Urothelium cell line (cell line): ENCODE measurements at regions not wholly inside any gene's neighbourhood (a gene's known extent, or its start where the extent isn't known, plus 50 kb on each side); places are given as distances from the start of the nearest gene placed in this dataset.
A peak's percentile ranks its signal among the peaks of the same experiment; 100 is the strongest.

ENCODE experiments used
- DNase-seq: peaks from one replicate; pipeline ENCODE4 v3.0.0; 2011; ENCODE audit warnings: low spot score, mixed read lengths
- FAIRE-seq: peaks from 2 replicates; lab custom pipeline; 2011; peaks lifted over from hg19 to GRCh38; lab: Jason Lieb, UNC

- no peak for FAIRE-seq
- DNase-seq = no peak
Measured at GRCh38 chr4:151921386-151921785, 160.6 kb upstream of the GATB start.

DNA sequence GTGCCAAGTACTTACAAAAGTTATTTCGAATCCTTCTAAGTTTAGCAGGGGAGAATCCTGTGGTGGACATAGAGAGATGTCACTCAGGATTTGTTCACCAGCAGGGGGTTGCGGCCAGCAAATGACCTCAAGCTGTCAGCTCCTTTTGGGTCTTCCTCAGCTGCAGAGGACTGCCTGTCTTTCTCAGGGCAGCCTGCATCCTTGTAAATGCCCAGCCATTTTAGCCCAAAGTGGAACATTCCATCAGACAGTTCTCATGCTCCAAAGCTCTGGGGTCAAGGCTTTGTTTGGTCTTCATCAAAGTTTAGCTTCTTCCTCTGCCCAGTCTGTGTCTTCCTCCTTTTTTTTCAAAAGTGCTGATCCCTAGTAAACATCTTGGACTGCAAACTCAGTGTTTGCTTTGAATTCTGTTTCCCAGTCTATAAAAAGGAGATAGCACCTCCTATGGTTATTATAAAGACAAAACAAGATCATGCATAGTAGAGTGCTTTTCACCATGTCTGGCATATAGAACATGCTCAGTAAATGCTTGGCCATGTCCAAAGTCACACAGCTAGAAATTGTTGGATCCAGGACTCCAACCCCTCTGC lies 156.4 kb upstream of the GATB start:
- FAIRE-seq (no peak), DNase-seq (no peak)

GRCh38 chr4:151912632-151913031 lies 151.8 kb upstream of the GATB start:
- FAIRE-seq = no peak
- no peak for DNase-seq

- DNase-seq = no peak
- no peak for FAIRE-seq
Measured at GRCh38 chr4:151911970-151912369, 151.2 kb upstream of the GATB start.

DNA sequence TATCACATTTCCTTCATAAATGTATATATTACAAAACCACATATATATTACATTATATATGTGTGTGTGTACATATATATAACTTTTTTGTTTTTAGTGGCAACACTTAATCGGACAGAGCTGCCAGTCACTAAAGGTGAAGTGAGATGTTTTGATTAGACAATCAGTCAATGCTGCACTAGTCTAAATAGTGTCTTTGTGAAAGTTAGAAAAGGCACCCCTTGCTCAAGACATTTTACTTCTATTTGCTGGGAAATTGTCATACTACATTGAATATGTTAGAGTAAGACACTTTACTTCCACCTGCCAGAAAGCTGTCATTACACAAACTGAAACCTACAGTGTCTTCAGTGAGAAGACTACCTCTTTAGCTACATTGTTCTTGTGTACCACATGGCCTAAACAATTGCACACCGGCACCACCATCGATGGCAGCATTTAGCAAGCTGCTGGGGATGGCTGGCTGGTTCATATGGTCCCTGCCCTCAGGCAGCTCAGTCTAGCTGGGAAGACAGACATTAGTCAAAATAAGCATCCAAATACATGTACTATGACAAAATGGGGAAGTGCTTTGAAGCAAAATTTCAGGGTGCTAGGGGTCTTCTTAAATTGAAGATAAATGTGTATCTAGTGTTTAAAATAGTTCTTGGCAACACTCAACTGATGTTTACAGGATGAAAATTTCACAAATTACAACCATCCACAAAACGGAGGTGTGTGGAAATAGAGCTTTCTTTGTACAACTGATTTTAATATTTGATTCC lies 148.1 kb upstream of the GATB start:
- FAIRE-seq (no peak), DNase-seq (no peak)

DNA sequence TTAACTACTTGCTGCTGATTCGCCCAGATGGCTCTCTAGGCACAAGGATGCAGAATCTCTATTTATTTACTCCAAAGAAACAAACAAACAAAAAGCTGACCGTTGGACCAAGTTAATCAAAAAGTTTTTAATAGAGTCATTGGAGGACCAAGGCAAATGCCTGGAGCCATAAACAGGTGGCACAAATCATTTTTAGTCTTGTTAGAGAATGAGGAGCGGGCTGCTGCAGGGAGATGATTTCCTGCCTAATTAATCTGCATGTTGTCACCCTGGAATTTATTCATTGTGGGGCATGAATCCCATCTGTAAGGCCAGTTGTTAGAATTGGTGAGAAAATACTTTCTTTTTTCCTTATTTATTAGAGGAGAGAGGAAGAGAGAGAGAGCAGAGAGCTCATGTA lies 147.4 kb upstream of the GATB start:
- FAIRE-seq (no peak), DNase-seq (no peak)

DNA sequence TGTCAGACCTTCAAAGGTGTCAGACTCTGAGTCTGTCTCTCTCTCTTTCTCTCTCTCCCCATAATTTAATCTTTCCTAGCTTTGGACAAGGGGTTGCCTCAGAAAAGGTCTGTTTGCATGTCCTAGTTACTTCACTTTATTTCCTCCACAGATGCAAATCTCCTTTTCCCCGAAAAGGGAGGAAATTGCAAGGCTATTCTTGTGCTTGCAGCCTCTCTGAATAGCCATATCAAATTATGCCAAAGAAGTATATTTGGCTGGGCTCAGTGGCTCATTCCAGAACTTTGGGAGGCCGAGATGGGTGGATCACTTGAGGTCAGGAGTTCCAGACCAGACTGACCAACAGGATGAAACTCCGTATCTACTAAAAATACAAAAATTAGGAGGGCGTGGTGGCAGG lies 145.6 kb upstream of the GATB start:
- FAIRE-seq = no peak
- DNase-seq = no peak

DNA sequence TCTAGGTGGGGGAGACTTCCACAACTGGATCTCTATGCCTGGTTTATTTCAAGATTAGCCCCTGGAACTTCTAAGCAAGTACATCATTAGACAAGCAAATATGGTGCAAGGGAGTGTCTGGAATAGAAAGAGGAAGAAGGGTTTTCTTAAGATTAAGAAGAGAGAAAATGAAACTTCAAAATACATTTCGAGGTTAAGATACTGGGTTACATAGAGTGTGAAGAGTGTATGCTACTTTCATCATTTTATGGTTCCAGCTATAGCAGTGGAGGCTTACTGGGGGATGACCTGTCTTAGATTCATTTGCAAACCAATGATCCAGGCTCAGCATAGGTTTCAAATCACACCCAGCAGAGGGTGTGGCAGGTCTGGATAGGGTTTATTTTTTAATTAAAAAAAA lies 144.4 kb upstream of the GATB start:
- DNase-seq (no peak), FAIRE-seq (no peak)

- FAIRE-seq = no peak
- DNase-seq = no peak
Measured at GRCh38 chr4:151901631-151902030, 140.8 kb upstream of the GATB start.

GRCh38 chr4:151896880-151897279 lies 136.1 kb upstream of the GATB start:
- DNase-seq (no peak), FAIRE-seq (no peak)

GRCh38 chr4:151895671-151896070 lies 134.9 kb upstream of the GATB start:
- no peak for FAIRE-seq
- DNase-seq = no peak

GRCh38 chr4:151894246-151894645 lies 133.4 kb upstream of the GATB start:
- DNase-seq = no peak
- no peak for FAIRE-seq

GRCh38 chr4:151888367-151888866 lies 127.6 kb upstream of the GATB start:
- FAIRE-seq (peak; percentile 17), DNase-seq (no peak)

- no peak for DNase-seq
- FAIRE-seq = no peak
Measured at GRCh38 chr4:151887816-151888180, 127.0 kb upstream of the GATB start.

DNA sequence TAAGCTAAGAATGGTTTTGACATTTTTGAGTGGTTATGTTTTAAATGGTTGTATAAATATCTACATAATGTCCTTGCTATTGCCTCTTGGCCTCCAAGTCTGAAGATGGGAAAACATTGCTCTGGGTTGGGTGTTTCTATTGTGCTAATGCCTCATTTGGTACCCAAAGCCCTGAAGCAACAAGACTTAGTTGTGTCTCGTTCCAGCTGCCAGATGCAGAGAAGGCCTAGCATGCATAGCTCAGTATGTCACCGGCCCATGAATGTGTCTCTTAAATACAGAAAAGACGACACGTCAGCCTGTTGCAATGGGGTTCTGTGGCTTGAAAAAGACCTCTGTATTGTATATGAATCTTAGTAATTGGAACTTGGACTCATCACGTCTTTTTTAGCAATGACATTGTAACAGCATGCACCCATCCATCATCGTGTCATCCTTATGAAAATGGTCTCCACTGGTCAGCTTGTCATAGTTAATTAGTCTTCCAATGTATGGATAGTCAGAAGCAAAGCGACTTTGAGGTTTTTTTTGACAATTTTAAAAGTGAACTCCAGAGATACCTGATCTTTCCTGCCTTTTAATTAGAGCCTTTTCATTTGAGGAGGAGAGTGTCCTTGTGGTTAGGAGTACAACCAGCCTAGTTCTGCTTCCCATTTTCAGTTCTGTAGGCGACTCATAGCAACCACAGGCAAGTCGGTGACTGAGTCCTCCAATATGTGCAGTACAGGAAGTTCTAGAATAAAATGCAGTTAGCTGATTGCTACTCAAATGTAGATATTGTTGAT lies 126.4 kb upstream of the GATB start:
- no peak for DNase-seq

GRCh38 chr4:151885123-151885522 lies 124.3 kb upstream of the GATB start:
- FAIRE-seq (no peak), DNase-seq (no peak)

More for the DNA sequence above, 126.4 kb upstream of the GATB start:
- no peak for FAIRE-seq

GRCh38 chr4:151883747-151884146 lies 122.9 kb upstream of the GATB start:
- DNase-seq = no peak
- FAIRE-seq = no peak

DNA sequence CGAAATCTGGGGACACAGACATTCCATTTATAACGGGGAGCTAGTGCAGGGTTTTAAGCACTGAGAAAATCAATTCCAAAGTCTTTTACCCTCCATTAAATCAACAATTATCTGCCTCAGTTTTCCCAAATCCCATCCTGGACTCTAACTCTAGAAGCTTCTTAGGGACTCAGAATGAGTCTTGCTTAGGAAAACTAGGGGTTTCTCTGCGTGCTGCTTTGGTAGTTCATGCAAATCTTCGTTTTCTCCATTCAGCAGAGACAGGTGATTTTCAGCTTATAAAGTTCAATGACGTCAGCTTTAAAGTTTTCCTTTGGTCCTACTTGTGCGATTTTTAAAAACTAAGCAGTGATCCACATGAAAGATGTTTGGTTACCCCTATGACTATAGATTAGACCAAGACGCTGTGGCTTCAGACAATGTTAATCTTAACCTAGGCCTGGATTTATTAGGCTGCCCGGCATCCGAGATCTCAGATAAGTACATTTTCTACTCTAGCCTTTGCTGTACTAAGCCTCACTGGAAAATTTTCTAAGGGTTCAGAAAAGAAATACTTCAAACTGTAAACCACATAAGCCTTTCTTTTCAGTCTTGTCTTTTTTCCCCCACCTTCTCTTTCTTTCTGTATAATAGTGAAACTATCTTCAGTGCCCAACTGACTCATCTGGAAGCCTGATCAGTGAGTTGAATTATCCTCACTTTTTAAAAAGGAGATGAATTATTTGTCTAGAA lies 121.4 kb upstream of the GATB start:
- FAIRE-seq = no peak
- DNase-seq = no peak

DNA sequence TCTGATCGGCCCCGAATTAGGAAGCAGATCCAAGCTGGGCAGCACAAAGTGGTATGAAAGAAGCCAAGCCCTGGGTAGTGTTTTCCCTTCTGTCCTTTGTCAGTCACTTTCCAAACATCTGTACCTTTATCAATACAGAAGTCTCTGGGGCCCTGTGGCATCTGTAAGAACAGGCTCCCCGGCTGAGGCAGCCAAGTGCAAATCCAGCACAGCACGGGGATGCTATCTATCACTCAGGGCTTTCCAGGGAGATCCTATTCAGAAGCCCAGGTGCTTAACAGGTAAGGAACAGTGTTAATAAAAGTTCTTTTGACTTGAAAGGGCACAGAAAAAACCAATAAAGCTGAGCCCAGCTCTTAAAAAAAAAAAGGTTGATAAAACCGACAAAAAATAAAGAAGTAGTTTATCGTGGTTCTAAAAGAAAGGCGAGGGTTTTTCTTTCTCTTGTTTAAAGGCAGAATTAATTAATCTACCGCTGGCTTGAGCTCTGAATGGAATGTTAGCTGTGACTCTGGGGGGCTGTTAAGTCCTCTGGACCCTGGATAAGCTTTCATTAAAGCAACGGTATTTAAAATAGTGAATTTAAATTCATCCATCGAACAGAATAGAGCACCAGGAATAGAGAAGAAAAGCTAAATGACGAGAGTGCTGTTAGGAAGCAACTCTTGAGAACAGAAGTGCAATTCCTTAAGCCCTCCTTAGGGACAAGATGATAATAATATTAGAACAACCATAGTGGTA lies 119.1 kb upstream of the GATB start:
- no peak for FAIRE-seq

GRCh38 chr4:151876381-151876988 lies 115.7 kb upstream of the GATB start:
- FAIRE-seq = no peak

More for the DNA sequence above, 119.1 kb upstream of the GATB start:
- no peak for DNase-seq

More at GRCh38 chr4:151876381-151876988, 115.7 kb upstream of the GATB start:
- no peak for DNase-seq
